K562 (cell line): ENCODE measurements at regions not wholly inside any gene's neighbourhood (a gene's known extent, or its start where the extent isn't known, plus 50 kb on each side); places are given as distances from the start of the nearest gene placed in this dataset.

Experiments
- BCOR ChIP-seq: fragments of 450-650 bp; IDR thresholded peaks from 2 replicates; pipeline ENCODE4 v1.6.1; 2016
- BRF1 ChIP-seq: IDR thresholded peaks from 3 replicates; pipeline ENCODE4 v1.6.1; 2011; ENCODE audit warnings: borderline replicate concordance, mild to moderate bottlenecking; ENCODE audit not compliant: insufficient read length; ENCODE audit errors: extremely low read depth
- CBFA2T2 ChIP-seq: fragments of 450-650 bp; conservative IDR thresholded peaks from 2 replicates; pipeline ENCODE4 v1.6.1; 2017; ENCODE audit warnings: mild to moderate bottlenecking
- CC2D1A ChIP-seq: fragments of 450-650 bp; IDR thresholded peaks from 2 replicates; pipeline ENCODE4 v1.6.1; 2017; ENCODE audit warnings: mild to moderate bottlenecking
- ELF2 ChIP-seq: fragments of 250-450 bp; sonication (Bioruptor Pico); IDR thresholded peaks from 2 replicates; pipeline ENCODE4 v1.5.0; 2021; ENCODE audit warnings: mild to moderate bottlenecking
- EP300 ChIP-seq: IDR thresholded peaks from 2 replicates; pipeline ENCODE4 v1.6.1; 2012; ENCODE audit warnings: low read length, improper control_type of control experiment
- HDAC3 ChIP-seq: fragments of 450-650 bp; IDR thresholded peaks from 2 replicates; pipeline ENCODE4 v1.6.1; 2018; ENCODE audit warnings: borderline replicate concordance, mild to moderate bottlenecking, moderate library complexity; ENCODE audit not compliant: partially characterized antibody
- HLTF ChIP-seq: fragments of 450-650 bp; IDR thresholded peaks from 2 replicates; pipeline ENCODE4 v1.6.1; 2016
- KDM4B ChIP-seq, 2 experiments: fragments of 450-650 bp in 1 of 2; sonication (generic) in 1 of 2; IDR thresholded peaks; 2 replicates each; pipeline ENCODE4 v1.6.1; 2016 to 2017; ENCODE audit warnings: borderline replicate concordance in 2 of 2, antibody characterized with exemption in 1 of 2, low read depth in 1 of 2, mild to moderate bottlenecking in 1 of 2
- MEF2D ChIP-seq: conservative IDR thresholded peaks from 2 replicates; pipeline ENCODE4 v1.6.1; 2016; ENCODE audit warnings: low read depth, missing genetic modification characterization, missing compliant biosample characterization
- MTA2 ChIP-seq: fragments of 450-650 bp; IDR thresholded peaks from 2 replicates; pipeline ENCODE4 v1.6.1; 2016; ENCODE audit warnings: low read depth
- MYNN ChIP-seq, 2 experiments: sonication (generic); formaldehyde crosslinking in 1 of 2; IDR thresholded peaks; 2 replicates each; pipeline versions ENCODE4 v1.5.0 to v1.6.1; 2016 to 2020; ENCODE audit warnings: antibody characterized with exemption in 1 of 2, missing genetic modification reagents in 1 of 2
- SNRNP70 ChIP-seq: fragments of 200-400 bp; formaldehyde crosslinking; optimal IDR thresholded peaks from 2 replicates; pipeline ENCODE3; 2017; ENCODE audit warnings: low read depth, low read length
- ZNF589 ChIP-seq: fragments of 200-800 bp; sonication (Bioruptor generic); IDR thresholded peaks from 2 replicates; pipeline ENCODE4 v1.6.1; 2016; ENCODE audit warnings: low read depth, missing genetic modification characterization, missing compliant biosample characterization
- TF ChIP-seq, protein P1 (sequence below): fragments of 450-650 bp; IDR thresholded peaks from 2 replicates; pipeline ENCODE4 v1.6.1; 2018; ENCODE audit not compliant: partially characterized antibody
- TF ChIP-seq, protein P2 (sequence below), 3 experiments: fragments of 200-800 bp in 1 of 3; fragments of 250-450 bp in 1 of 3; fragments of 450-650 bp in 1 of 3; sonication (Bioruptor Pico) in 1 of 3; sonication (Bioruptor generic) in 1 of 3; formaldehyde crosslinking in 1 of 3; IDR thresholded peaks; 2 replicates each; pipeline versions ENCODE4 v1.6.1 to v1.8.0; 2016 to 2022; ENCODE audit warnings: mild to moderate bottlenecking in 2 of 3, missing genetic modification characterization in 2 of 3, missing compliant biosample characterization in 1 of 3, moderate library complexity in 1 of 3
- TF ChIP-seq, protein P3 (sequence below): fragments of 250-450 bp; sonication (Bioruptor Pico); IDR thresholded peaks from 2 replicates; pipeline ENCODE4 v1.5.0; 2021; ENCODE audit warnings: mild to moderate bottlenecking, moderate library complexity

DNA sequence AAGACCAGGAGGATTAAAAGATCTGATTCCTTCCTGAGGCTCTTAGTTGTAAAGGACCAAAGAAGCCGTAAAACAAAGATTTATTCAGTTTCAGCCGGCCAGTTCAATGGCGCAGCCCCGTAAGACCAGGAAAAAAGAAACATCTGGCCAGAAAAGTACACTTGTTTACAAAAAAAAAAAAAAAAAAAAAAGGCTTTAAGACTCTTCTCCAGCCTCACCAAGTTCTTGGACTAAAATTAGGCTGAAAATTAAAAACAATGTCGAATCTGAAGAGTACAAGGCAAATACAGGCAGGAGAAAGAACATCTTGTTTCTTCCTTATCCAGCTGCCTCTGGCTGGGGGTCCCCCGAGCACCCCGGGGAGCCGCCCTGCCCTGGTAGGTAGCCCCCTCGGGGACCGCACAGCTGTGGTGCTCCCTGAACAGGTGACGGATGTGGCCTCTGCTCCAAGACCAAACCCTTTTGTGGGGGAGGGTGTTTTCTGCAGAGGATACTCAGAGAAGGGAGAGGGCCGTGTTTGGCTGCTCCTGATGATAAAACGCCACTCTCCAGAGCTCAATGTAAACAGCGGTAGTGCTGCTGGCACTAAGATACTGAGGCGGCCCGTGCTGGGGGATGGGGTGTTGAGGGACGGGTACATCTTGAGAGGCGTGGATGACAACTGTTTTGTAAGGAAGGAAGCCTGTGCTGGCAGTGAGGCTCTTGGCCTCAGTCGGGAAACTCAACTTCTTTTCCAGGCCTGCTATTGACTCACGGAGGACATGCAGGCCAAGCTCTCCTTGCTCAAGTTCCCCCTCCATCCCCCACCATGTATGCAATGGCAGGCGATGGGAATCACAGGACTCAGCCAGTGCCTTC, 201.0 kb upstream of the DIO3 start (continued):
- peak; percentile 51; the same call in 1 of the 2 replicates for TF ChIP-seq BCOR
- TF ChIP-seq, protein P1, sequence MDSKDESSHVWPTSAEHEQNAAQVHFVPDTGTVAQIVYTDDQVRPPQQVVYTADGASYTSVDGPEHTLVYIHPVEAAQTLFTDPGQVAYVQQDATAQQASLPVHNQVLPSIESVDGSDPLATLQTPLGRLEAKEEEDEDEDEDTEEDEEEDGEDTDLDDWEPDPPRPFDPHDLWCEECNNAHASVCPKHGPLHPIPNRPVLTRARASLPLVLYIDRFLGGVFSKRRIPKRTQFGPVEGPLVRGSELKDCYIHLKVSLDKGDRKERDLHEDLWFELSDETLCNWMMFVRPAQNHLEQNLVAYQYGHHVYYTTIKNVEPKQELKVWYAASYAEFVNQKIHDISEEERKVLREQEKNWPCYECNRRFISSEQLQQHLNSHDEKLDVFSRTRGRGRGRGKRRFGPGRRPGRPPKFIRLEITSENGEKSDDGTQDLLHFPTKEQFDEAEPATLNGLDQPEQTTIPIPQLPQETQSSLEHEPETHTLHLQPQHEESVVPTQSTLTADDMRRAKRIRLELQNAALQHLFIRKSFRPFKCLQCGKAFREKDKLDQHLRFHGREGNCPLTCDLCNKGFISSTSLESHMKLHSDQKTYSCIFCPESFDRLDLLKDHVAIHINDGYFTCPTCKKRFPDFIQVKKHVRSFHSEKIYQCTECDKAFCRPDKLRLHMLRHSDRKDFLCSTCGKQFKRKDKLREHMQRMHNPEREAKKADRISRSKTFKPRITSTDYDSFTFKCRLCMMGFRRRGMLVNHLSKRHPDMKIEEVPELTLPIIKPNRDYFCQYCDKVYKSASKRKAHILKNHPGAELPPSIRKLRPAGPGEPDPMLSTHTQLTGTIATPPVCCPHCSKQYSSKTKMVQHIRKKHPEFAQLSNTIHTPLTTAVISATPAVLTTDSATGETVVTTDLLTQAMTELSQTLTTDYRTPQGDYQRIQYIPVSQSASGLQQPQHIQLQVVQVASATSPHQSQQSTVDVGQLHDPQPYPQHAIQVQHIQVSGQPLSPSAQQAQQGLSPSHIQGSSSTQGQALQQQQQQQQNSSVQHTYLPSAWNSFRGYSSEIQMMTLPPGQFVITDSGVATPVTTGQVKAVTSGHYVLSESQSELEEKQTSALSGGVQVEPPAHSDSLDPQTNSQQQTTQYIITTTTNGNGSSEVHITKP = peak; percentile 11
- TF ChIP-seq EP300 = peak; percentile 80; the same call in 1 of the 2 replicates
- no peak for TF ChIP-seq CC2D1A
- TF ChIP-seq, protein P2, sequence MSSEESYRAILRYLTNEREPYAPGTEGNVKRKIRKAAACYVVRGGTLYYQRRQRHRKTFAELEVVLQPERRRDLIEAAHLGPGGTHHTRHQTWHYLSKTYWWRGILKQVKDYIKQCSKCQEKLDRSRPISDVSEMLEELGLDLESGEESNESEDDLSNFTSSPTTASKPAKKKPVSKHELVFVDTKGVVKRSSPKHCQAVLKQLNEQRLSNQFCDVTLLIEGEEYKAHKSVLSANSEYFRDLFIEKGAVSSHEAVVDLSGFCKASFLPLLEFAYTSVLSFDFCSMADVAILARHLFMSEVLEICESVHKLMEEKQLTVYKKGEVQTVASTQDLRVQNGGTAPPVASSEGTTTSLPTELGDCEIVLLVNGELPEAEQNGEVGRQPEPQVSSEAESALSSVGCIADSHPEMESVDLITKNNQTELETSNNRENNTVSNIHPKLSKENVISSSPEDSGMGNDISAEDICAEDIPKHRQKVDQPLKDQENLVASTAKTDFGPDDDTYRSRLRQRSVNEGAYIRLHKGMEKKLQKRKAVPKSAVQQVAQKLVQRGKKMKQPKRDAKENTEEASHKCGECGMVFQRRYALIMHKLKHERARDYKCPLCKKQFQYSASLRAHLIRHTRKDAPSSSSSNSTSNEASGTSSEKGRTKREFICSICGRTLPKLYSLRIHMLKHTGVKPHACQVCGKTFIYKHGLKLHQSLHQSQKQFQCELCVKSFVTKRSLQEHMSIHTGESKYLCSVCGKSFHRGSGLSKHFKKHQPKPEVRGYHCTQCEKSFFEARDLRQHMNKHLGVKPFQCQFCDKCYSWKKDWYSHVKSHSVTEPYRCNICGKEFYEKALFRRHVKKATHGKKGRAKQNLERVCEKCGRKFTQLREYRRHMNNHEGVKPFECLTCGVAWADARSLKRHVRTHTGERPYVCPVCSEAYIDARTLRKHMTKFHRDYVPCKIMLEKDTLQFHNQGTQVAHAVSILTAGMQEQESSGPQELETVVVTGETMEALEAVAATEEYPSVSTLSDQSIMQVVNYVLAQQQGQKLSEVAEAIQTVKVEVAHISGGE (CRISPR knock-in tag; IDR thresholded peaks at IDR 0.05) = no peak
- TF ChIP-seq CBFA2T2 = peak; percentile 93
- TF ChIP-seq ELF2 (CRISPR knock-in tag) = no peak
- peak; percentile 63 for TF ChIP-seq HDAC3
- TF ChIP-seq MTA2 = peak; percentile 74
- TF ChIP-seq MEF2D (tag) = no peak
- TF ChIP-seq KDM4B (IDR thresholded peaks at IDR 0.05; ENCODE audit: borderline replicate concordance in 2 of 2, low read depth in 1 of 2) = no peak
- no peak for TF ChIP-seq BRF1
- TF ChIP-seq SNRNP70 = no peak
- TF ChIP-seq, protein P3, sequence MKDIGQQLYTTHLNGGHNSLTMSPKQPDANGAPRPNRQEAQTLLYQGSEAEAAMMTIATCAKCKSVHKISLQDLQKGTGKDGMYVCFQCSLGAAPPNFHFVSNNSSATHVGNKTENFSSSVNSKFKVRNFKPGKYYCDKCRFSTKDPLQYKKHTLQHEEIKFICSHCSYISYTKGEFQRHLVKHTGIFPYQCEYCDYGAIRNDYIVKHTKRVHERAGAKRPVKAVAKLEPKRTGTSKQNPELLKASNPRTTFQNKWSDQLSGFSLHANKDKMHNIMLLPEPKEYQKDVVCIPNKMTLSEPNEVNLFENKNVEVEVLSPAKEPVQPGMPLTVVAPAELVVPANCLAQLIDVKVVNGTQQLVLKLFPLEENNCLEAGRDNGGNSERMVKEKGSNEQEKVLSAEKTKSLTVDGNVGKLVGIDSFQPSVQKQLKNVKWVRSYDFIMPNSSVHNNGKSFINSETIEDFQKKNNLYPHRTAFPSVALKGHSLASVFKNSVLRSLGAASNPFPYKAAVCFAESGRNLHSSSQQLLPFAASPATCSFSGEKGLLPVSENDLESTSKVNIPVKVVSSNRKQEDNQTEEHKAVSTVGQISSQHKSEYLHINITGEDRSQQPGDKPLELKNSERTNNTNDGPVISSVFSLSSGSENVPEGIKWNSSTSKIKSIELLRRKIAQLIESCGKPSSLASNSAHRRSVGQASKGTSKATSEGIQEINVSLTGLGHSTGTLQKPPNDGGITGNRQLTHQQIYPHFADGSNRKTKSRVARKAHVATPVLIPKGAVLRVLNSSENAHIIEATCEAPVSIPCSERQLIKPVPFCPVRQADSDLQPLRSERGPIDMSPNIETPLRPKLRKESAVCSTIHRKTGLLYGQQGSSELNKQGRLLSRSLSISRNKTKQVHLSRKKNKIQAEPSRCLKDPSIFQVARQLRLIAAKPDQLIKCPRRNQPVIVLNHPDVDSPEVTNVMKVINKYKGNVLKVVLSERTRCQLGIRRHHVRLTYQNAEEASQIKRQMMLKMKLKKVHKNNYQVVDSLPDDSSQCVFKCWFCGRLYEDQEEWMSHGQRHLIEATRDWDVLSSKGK (CRISPR knock-in tag) = no peak
- 0 out of 2 replicates have a peak, but pooled peaks have one; percentile 50 for TF ChIP-seq MYNN (IDR thresholded peaks at IDR 0.05)
- no peak for TF ChIP-seq MYNN (CRISPR knock-in tag; IDR thresholded peaks at IDR 0.05)
- TF ChIP-seq HLTF = no peak
- no peak for TF ChIP-seq ZNF589 (CRISPR knock-in tag)
